ENCODE measurements at regions not wholly inside any gene's neighbourhood (a gene's known extent, or its start where the extent isn't known, plus 50 kb on each side); places are given as distances from the start of the nearest gene placed in this dataset.

GRCh38 chr7:157482517-157483087 lies 145.8 kb downstream of the DNAJB6 start:
- no peak for TF ChIP-seq CTCF (IDR thresholded peaks at IDR 0.05; ENCODE audit: insufficient read depth, low read depth, low read length, missing control alignments)
- no peak for DNase-seq (ENCODE audit: low read depth)
- no peak overlapping the region for H3K4me3 ChIP-seq (ENCODE audit: low read depth, low read length)

- no peak for TF ChIP-seq CTCF (IDR thresholded peaks at IDR 0.05; ENCODE audit: insufficient read depth, low read depth, low read length, missing control alignments)
- DNase-seq (ENCODE audit: low read depth): no peak
- no peak overlapping the region for H3K4me3 ChIP-seq (ENCODE audit: low read depth, low read length)
Measured at GRCh38 chr7:157483515-157483914, 146.7 kb downstream of the DNAJB6 start.

GRCh38 chr7:157483971-157484410 lies 147.2 kb downstream of the DNAJB6 start:
- no peak for TF ChIP-seq CTCF (IDR thresholded peaks at IDR 0.05; ENCODE audit: insufficient read depth, low read depth, low read length, missing control alignments)
- H3K4me3 ChIP-seq (ENCODE audit: low read depth, low read length): no peak overlapping the region
- DNase-seq (ENCODE audit: low read depth): no peak

- TF ChIP-seq CTCF (IDR thresholded peaks at IDR 0.05; ENCODE audit: insufficient read depth, low read depth, low read length, missing control alignments): no peak
- H3K4me3 ChIP-seq (ENCODE audit: low read depth, low read length): no peak overlapping the region
- no peak for DNase-seq (ENCODE audit: low read depth)
Measured at GRCh38 chr7:157484411-157485081, 147.7 kb downstream of the DNAJB6 start.

GRCh38 chr7:157485361-157485831 lies 148.6 kb downstream of the DNAJB6 start:
- TF ChIP-seq CTCF (IDR thresholded peaks at IDR 0.05; ENCODE audit: insufficient read depth, low read depth, low read length, missing control alignments): no peak
- no peak overlapping the region for H3K4me3 ChIP-seq (ENCODE audit: low read depth, low read length)
- DNase-seq (ENCODE audit: low read depth): no peak

GRCh38 chr7:157486007-157486755 lies 149.4 kb downstream of the DNAJB6 start:
- no peak overlapping the region for H3K4me3 ChIP-seq (ENCODE audit: low read depth, low read length)
- no peak for DNase-seq (ENCODE audit: low read depth)
- TF ChIP-seq CTCF (IDR thresholded peaks at IDR 0.05; ENCODE audit: insufficient read depth, low read depth, low read length, missing control alignments): no peak
